ENCODE measurements at regions not wholly inside any gene's neighbourhood (a gene's known extent, or its start where the extent isn't known, plus 50 kb on each side); places are given as distances from the start of the nearest gene placed in this dataset.

GRCh38 chr5:155735388-155735787 is 591.6 kb upstream of the SGCD start:
- no peak overlapping the region for H3K4me3 ChIP-seq (ENCODE audit: insufficient read depth, low read depth, low read length)
- H2AK5ac ChIP-seq (ENCODE audit: low read depth, low read length): no peak overlapping the region
- H3K79me1 ChIP-seq (ENCODE audit: low read depth in 1 of 2, low read length in 2 of 2): no peaks in the 10 kb centered on the region
- no CpG with 5 or more reads among the region's 2 CpGs for WGBS, 2 experiments (ENCODE audit: extremely low coverage in 2 of 2, insufficient read length in 1 of 2)
- in situ Hi-C loops (cut with MboI; ENCODE audit: low sequenced_read_pairs) (no loop called here), dilution Hi-C loops (cut with HindIII; ENCODE audit: low sequenced_read_pairs, unreplicated experiment) (no loop called here), intact Hi-C loops (cut with micrococcal nuclease) (no loop called here)
- no peak overlapping the region for H4K8ac ChIP-seq (ENCODE audit: low read depth in 2 of 2, low read length in 2 of 2)
- no TSS peak for BruUV-seq (replicated peaks)
- no peak overlapping the region for H4K91ac ChIP-seq (ENCODE audit: insufficient read depth, low read depth, low read length)
- H3K18ac ChIP-seq (ENCODE audit: low read depth, low read length): no peak overlapping the region
- no peak overlapping the region for H3K14ac ChIP-seq (replicated peaks; ENCODE audit: low read depth, low read length)
- no peak overlapping the region for H2BK20ac ChIP-seq (ENCODE audit: low read depth, low read length)
- no peak for TF ChIP-seq RCOR1 (IDR thresholded peaks at IDR 0.05; ENCODE audit: insufficient replicate concordance, low read length)
- TF ChIP-seq RFX5 (IDR thresholded peaks at IDR 0.05; ENCODE audit: low read depth, low read length): no peak
- no peak for TF ChIP-seq MXI1 (IDR thresholded peaks at IDR 0.05; ENCODE audit: borderline replicate concordance, low read depth, low read length)
- no peak for TF ChIP-seq CHD1 (IDR thresholded peaks at IDR 0.05; ENCODE audit: low read depth, low read length)
- no peak for TF ChIP-seq BHLHE40 (IDR thresholded peaks at IDR 0.05; ENCODE audit: low read depth, low read length)
- H2BK15ac ChIP-seq (ENCODE audit: low read depth, low read length): no peak overlapping the region
- H3K36me3 ChIP-seq (ENCODE audit: control insufficient read depth, insufficient read depth, low read length): no peaks in the 10 kb centered on the region
- H2AFZ ChIP-seq (replicated peaks; ENCODE audit: low read length, poor library complexity): no peak overlapping the region
- no peak overlapping the region for H3K23ac ChIP-seq (ENCODE audit: low read depth, low read length)
- H3K9ac ChIP-seq (ENCODE audit: low read depth, low read length): no peak overlapping the region
- H3K9me1 ChIP-seq (ENCODE audit: insufficient read depth, low read length): no peaks in the 10 kb centered on the region
- H3K4me2 ChIP-seq (ENCODE audit: low read depth, low read length): no peak overlapping the region
- ChIA-PET POLR2A (ENCODE audit: unreplicated experiment) (no interaction called here), CTCF (no interaction called here)
- no peaks in the 10 kb centered on the region for H3K4me1 ChIP-seq (ENCODE audit: control insufficient read depth, insufficient read depth, low read length)
- no peak overlapping the region for H3K56ac ChIP-seq (ENCODE audit: extremely low read depth, insufficient read depth, low read length)
- H3K9me3 ChIP-seq (ENCODE audit: control insufficient read depth, insufficient read depth, low read length): peaks cover 3% of the 10 kb centered on the region; the same call in 1 of the 2 replicates
- H2AK9ac ChIP-seq (replicated peaks; ENCODE audit: low read depth, low read length, poor library complexity): no peak overlapping the region
- no peak overlapping the region for H4K5ac ChIP-seq (ENCODE audit: low read depth, low read length)
- no peaks in the 10 kb centered on the region for H4K20me1 ChIP-seq (ENCODE audit: insufficient read depth, low read length)
- H3K27me3 ChIP-seq (ENCODE audit: control insufficient read depth, insufficient read depth, low read length): peaks cover 4% of the 10 kb centered on the region
- DNase-seq (no peak), ATAC-seq (ENCODE audit: low read depth) (no peak)
- H3K4ac ChIP-seq (ENCODE audit: low read depth, low read length): no peak overlapping the region
- H2BK120ac ChIP-seq (ENCODE audit: low read depth, low read length): no peak overlapping the region
- H2BK5ac ChIP-seq (ENCODE audit: low read depth, low read length, poor library complexity, severe bottlenecking): no peak overlapping the region
- no peak overlapping the region for H3K27ac ChIP-seq (ENCODE audit: insufficient read depth, low read length)
